Neural cell (in vitro differentiated cells): ENCODE measurements at regions not wholly inside any gene's neighbourhood (a gene's known extent, or its start where the extent isn't known, plus 50 kb on each side); places are given as distances from the start of the nearest gene placed in this dataset.

Experiments used
- H2AFZ ChIP-seq: fragments of 200-600, 300-800 bp; sonication (generic), shearing (Covaris generic); 2 replicates; pipeline ENCODE4 v1.6.0; 2014; ENCODE audit warnings: low read depth, mild to moderate bottlenecking, antibody characterized with exemption, low read length, moderate library complexity
- H3F3A ChIP-seq: fragments of 200-600 bp; shearing (Covaris generic); 2 replicates; pipeline ENCODE4 v1.6.1; 2016; ENCODE audit warnings: mild to moderate bottlenecking, moderate library complexity, mixed read lengths, antibody characterized with exemption, low read length; ENCODE audit not compliant: insufficient read depth, poor library complexity, severe bottlenecking
- H3K27ac ChIP-seq: fragments of 200-600, 300-800 bp; sonication (generic), shearing (Covaris generic); 2 replicates; pipeline ENCODE4 v1.5.1; 2014; ENCODE audit warnings: mild to moderate bottlenecking, low read length, moderate library complexity
- H3K27me3 ChIP-seq: fragments of 300-800, 200-600 bp; sonication (generic), shearing (Covaris generic); 2 replicates; pipeline ENCODE4 v1.6.0; 2014; ENCODE audit warnings: mild to moderate bottlenecking, low read depth, low read length, moderate library complexity; ENCODE audit not compliant: insufficient read depth
- H3K36me3 ChIP-seq: fragments of 300-800, 200-600 bp; sonication (generic), shearing (Covaris generic); 2 replicates; pipeline ENCODE4 v1.5.1; 2014; ENCODE audit warnings: mild to moderate bottlenecking, antibody characterized with exemption, low read length, moderate library complexity; ENCODE audit not compliant: insufficient read depth
- H3K4me2 ChIP-seq: fragments of 300-800, 200-600 bp; sonication (generic), shearing (Covaris generic); 2 replicates; pipeline ENCODE4 v1.6.0; 2014; ENCODE audit warnings: mild to moderate bottlenecking, low read length
- H3K4me3 ChIP-seq: fragments of 300-800, 200-600 bp; sonication (generic), shearing (Covaris generic); 2 replicates; pipeline ENCODE4 v1.5.1; 2014; ENCODE audit warnings: mild to moderate bottlenecking, low read length, moderate library complexity
- H3K79me2 ChIP-seq: fragments of 200-600 bp; shearing (Covaris generic); replicated peaks from 2 replicates; pipeline ENCODE4 v1.6.0; 2014; ENCODE audit warnings: mild to moderate bottlenecking, low read length, moderate library complexity; ENCODE audit not compliant: insufficient read depth
- H3K9ac ChIP-seq: fragments of 300-800, 200-600 bp; sonication (generic), shearing (Covaris generic); 2 replicates; pipeline ENCODE4 v1.6.1; 2016; ENCODE audit warnings: mild to moderate bottlenecking, low read length, mixed read lengths
- H3K9me2 ChIP-seq: fragments of 200-600 bp; shearing (Covaris generic); 2 replicates; pipeline ENCODE4 v1.6.1; 2016; ENCODE audit warnings: mild to moderate bottlenecking, low read length, mixed read lengths; ENCODE audit not compliant: insufficient read depth
- H3K9me3 ChIP-seq: fragments of 200-600, 300-800 bp; sonication (generic), shearing (Covaris generic); 2 replicates; pipeline ENCODE4 v1.6.1; 2016; ENCODE audit warnings: mild to moderate bottlenecking, mixed run types, low read length, moderate library complexity, mixed read lengths
- H4K20me1 ChIP-seq: fragments of 200-600 bp; shearing (Covaris generic); 2 replicates; pipeline ENCODE4 v1.6.1; 2016; ENCODE audit warnings: mild to moderate bottlenecking, mixed run types; ENCODE audit not compliant: insufficient read depth
- CTCF ChIP-seq: fragments of 450-650 bp; IDR thresholded peaks from 2 replicates; pipeline ENCODE4 v1.5.1; 2014; ENCODE audit warnings: antibody characterized with exemption, mild to moderate bottlenecking, moderate library complexity; ENCODE audit not compliant: poor library complexity, severe bottlenecking
- EP300 ChIP-seq: fragments of 450-650 bp; conservative IDR thresholded peaks from 2 replicates; pipeline ENCODE4 v1.6.1; 2014; ENCODE audit warnings: antibody characterized with exemption, mild to moderate bottlenecking, moderate library complexity; ENCODE audit not compliant: poor library complexity, severe bottlenecking
- EZH2 ChIP-seq: fragments of 200-600, 300-800 bp; shearing (Covaris generic), sonication (generic); IDR thresholded peaks from 2 replicates; pipeline ENCODE4 v1.6.1; 2014; ENCODE audit warnings: antibody characterized with exemption, low read length, borderline replicate concordance, mild to moderate bottlenecking; ENCODE audit not compliant: insufficient read depth, poor library complexity, severe bottlenecking
- MXI1 ChIP-seq: fragments of 450-650 bp; conservative IDR thresholded peaks from 2 replicates; pipeline ENCODE4 v1.6.1; 2014; ENCODE audit warnings: antibody characterized with exemption, mild to moderate bottlenecking; ENCODE audit not compliant: poor library complexity, severe bottlenecking
- POLR2AphosphoS5 ChIP-seq: IDR thresholded peaks from 2 replicates; pipeline ENCODE4 v1.6.1; 2012
- RAD21 ChIP-seq: fragments of 450-650 bp; conservative IDR thresholded peaks from 2 replicates; pipeline ENCODE4 v1.6.1; 2014; ENCODE audit warnings: antibody characterized with exemption, mild to moderate bottlenecking, moderate library complexity
- REST ChIP-seq: IDR thresholded peaks from 2 replicates; pipeline ENCODE4 v1.6.1; 2012; ENCODE audit warnings: borderline replicate concordance
- SMC3 ChIP-seq: fragments of 450-650 bp; conservative IDR thresholded peaks from 2 replicates; pipeline ENCODE4 v1.6.1; 2014; ENCODE audit warnings: antibody characterized with exemption, mild to moderate bottlenecking, moderate library complexity; ENCODE audit not compliant: poor library complexity
- TAF1 ChIP-seq: IDR thresholded peaks from 2 replicates; pipeline ENCODE4 v1.6.1; 2012; ENCODE audit warnings: low read depth

- H2AFZ ChIP-seq = no peak overlapping the region
- TF ChIP-seq TAF1 = no peak
- TF ChIP-seq REST = no peak
- no peak for TF ChIP-seq EP300
- TF ChIP-seq SMC3 = no peak
- no peak for TF ChIP-seq RAD21
- TF ChIP-seq CTCF = no peak
- no peak for TF ChIP-seq EZH2
- TF ChIP-seq MXI1 = no peak
- no peak for TF ChIP-seq POLR2AphosphoS5
Observed at GRCh38 chr18:68608851-68609490, 105.9 kb downstream of the TMX3 start.

GRCh38 chr18:68607852-68608251 is 107.1 kb downstream of the TMX3 start:
- Histone ChIP-seq H3K4me3 (no peak overlapping the region), H3K27ac (no peak overlapping the region), H4K20me1 (no peaks in the 10 kb centered on the region), H3K9me2 (no peaks in the 10 kb centered on the region), H3K9me3 (no peaks in the 10 kb centered on the region), H3K4me2 (no peak overlapping the region), H3K79me2 (no peaks in the 10 kb centered on the region), H3F3A (no peaks in the 10 kb centered on the region), H3K9ac (no peak overlapping the region), H3K36me3 (no peaks in the 10 kb centered on the region), H2AFZ (no peak overlapping the region), H3K27me3 (no peaks in the 10 kb centered on the region)
- no peak for TF ChIP-seq TAF1
- no peak for TF ChIP-seq EP300
- no peak for TF ChIP-seq SMC3
- TF ChIP-seq CTCF = no peak
- no peak for TF ChIP-seq POLR2AphosphoS5
- TF ChIP-seq MXI1 = no peak
- no peak for TF ChIP-seq RAD21
- TF ChIP-seq EZH2 = no peak
- no peak for TF ChIP-seq REST

More at GRCh38 chr18:68608851-68609490, 105.9 kb downstream of the TMX3 start:
- Histone ChIP-seq H3K9ac (no peak overlapping the region), H3K27ac (no peak overlapping the region), H4K20me1 (no peaks in the 10 kb centered on the region), H3K4me3 (no peak overlapping the region), H3K79me2 (no peaks in the 10 kb centered on the region), H3K36me3 (no peaks in the 10 kb centered on the region), H3K9me3 (no peaks in the 10 kb centered on the region), H3F3A (no peaks in the 10 kb centered on the region), H3K9me2 (no peaks in the 10 kb centered on the region), H3K4me2 (no peak overlapping the region), H3K27me3 (no peaks in the 10 kb centered on the region)
